Chondrocyte (in vitro differentiated cells): ENCODE measurements at regions not wholly inside any gene's neighbourhood (a gene's known extent, or its start where the extent isn't known, plus 50 kb on each side); places are given as distances from the start of the nearest gene placed in this dataset.

Source experiments
- DNase-seq: peaks from one replicate; pipeline ENCODE4 v3.0.0; 2021; ENCODE audit warnings: mixed read lengths, low spot score
- H3K27ac Mint-ChIP-seq: one replicate; pipeline ENCODE4 v1.8.0; 2021; ENCODE audit warnings: mild to moderate bottlenecking, moderate library complexity, mixed read lengths; ENCODE audit not compliant: unreplicated experiment
- H3K27me3 Mint-ChIP-seq: 2 replicates; pipeline ENCODE4 v1.8.0; 2021; ENCODE audit warnings: low read depth, mixed read lengths
- H3K36me3 Mint-ChIP-seq: 2 replicates; pipeline ENCODE4 v1.8.0; 2021; ENCODE audit warnings: low read depth, mixed read lengths
- H3K4me1 Mint-ChIP-seq: 2 replicates; pipeline ENCODE4 v1.8.0; 2021; ENCODE audit warnings: low read depth, mild to moderate bottlenecking, mixed read lengths
- H3K4me3 Mint-ChIP-seq: one replicate; pipeline ENCODE4 v1.8.0; 2021; ENCODE audit warnings: mild to moderate bottlenecking, moderate library complexity, mixed read lengths; ENCODE audit not compliant: unreplicated experiment
- H3K9me3 Mint-ChIP-seq: 2 replicates; pipeline ENCODE4 v1.8.0; 2021; ENCODE audit warnings: low read depth, mixed read lengths
- TF ChIP-seq, protein P1 (sequence below): fragments of 200-600 bp; sonication (generic); IDR thresholded peaks from 2 replicates; pipeline ENCODE4 v1.5.0; 2021; ENCODE audit warnings: antibody characterized with exemption, mild to moderate bottlenecking, moderate library complexity

DNA sequence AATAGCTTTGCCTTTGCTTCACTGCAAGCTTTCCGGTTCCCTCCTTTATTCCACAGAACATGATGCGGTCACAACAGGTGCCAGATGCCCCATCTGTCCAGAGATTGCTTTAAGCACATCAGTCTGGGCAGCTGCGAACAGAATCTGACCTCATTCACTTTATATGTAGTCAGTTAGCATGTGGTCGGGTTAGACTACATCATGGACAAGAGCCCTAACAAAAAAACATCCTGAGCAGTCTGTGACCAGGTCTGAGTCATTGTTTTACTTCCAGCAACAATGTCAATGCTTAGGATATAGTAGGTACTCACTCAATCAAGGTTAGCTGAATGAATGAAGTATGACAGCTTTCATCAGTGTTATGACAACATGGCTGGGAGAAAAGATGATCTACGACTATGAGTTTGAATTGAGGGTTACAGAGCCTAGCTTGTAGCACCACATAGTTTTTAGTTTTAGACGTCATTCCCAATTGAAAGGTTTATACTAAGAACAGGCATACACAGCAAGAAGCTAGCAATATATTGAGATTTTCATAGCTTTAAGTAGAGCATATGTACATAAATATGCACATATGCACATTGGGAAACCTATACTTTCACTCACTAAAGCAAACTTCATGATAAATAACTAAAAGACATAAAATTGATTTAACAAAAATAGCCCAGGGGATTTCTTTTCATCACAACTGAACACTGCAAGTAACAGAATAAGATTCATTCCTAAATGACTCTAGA, 64.2 kb upstream of the TMCC3 start:
- Mint-ChIP-seq H3K9me3 (no peaks in the 10 kb centered on the region), H3K4me1 (peaks cover 13% of the 10 kb centered on the region), H3K36me3 (no peaks in the 10 kb centered on the region), H3K4me3 (no peak overlapping the region), H3K27me3 (peaks cover 1% of the 10 kb centered on the region), H3K27ac (no peak overlapping the region)
- no peak for DNase-seq
- TF ChIP-seq, protein P1, sequence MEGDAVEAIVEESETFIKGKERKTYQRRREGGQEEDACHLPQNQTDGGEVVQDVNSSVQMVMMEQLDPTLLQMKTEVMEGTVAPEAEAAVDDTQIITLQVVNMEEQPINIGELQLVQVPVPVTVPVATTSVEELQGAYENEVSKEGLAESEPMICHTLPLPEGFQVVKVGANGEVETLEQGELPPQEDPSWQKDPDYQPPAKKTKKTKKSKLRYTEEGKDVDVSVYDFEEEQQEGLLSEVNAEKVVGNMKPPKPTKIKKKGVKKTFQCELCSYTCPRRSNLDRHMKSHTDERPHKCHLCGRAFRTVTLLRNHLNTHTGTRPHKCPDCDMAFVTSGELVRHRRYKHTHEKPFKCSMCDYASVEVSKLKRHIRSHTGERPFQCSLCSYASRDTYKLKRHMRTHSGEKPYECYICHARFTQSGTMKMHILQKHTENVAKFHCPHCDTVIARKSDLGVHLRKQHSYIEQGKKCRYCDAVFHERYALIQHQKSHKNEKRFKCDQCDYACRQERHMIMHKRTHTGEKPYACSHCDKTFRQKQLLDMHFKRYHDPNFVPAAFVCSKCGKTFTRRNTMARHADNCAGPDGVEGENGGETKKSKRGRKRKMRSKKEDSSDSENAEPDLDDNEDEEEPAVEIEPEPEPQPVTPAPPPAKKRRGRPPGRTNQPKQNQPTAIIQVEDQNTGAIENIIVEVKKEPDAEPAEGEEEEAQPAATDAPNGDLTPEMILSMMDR, result no peak

DNA sequence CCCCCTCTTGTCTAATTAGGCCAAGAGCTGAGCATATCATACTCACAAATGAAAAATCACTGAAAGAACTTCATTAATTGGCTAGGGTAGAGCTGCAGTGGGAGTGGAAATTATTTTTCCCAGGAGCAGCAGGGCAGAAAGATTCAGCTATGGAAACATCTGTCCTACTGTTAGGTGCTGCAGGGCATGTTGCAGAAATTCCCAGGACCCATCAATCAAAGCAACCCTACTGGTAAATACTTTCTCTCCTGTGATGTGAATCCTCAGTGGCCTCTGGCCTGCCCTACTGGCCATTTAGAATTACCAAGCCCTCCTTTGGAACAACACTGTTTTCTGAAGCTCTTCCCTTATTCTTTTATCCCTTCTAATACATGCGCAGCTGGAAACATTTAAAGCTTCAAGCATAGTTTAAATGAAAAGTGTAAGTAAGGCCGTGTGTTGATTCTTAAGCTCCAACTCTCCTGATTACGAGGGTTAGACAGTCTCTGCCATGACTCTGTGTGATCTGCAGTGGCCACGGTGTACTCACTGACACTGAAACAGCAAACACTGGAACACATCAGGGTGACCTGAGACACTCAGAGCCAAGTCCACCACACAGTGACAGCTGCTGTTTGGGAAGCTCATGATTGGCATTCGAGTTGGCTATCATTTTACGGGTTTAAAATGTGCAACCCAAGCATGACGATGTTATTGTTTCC, 62.6 kb upstream of the TMCC3 start:
- H3K27me3 Mint-ChIP-seq, result peaks cover 2% of the 10 kb centered on the region

DNA sequence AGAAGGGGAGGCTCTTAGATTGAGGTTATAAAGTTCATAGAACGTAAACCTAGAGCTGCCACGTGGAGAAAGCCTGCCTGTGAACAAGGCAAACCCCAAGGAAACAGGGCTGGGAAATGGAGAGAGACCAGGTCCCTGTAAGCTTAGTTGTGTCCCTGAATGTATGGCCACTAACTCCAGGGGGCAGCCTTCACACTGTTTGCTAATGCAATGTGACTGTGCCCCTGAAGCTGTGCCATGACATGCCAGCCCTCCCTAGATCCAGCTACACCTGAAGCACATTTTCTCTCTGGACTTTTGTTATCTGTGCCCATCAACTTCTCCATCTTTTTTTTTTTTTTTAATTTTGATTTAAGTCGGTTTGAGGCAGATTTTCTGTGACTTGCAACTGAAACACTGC, 60.6 kb upstream of the TMCC3 start:
- no peaks in the 10 kb centered on the region for H3K9me3 Mint-ChIP-seq

More for the DNA sequence above, 62.6 kb upstream of the TMCC3 start:
- TF ChIP-seq, protein P1, result no peak
- no peak overlapping the region for H3K27ac Mint-ChIP-seq
- peaks cover 14% of the 10 kb centered on the region for H3K4me1 Mint-ChIP-seq
- no peaks in the 10 kb centered on the region for H3K36me3 Mint-ChIP-seq
- no peaks in the 10 kb centered on the region for H3K9me3 Mint-ChIP-seq
- no peak overlapping the region for H3K4me3 Mint-ChIP-seq
- no peak for DNase-seq

DNA sequence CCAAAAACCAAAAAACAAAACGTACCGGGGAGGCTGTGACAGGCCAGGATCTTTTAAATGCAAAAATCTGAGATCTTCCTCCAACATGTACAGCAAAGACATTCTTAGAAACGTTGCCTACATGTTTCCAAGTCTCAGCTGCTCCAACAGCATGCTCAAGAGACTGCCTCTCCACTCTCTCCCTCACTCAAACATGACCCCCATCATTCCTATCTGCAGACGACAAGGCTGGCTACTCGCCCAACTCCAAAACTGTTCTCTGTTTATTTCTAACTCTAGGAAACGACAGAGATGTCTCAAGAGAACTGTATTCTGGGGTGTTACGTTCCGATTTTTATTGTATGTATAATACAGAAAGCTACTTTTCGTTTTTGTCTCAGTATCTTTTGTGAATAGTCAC, 57.5 kb upstream of the TMCC3 start:
- Mint-ChIP-seq H3K27me3 (peaks cover 3% of the 10 kb centered on the region), H3K36me3 (no peaks in the 10 kb centered on the region), H3K4me3 (no peak overlapping the region), H3K4me1 (peaks cover 29% of the 10 kb centered on the region), H3K9me3 (no peaks in the 10 kb centered on the region), H3K27ac (peak overlapping the region; percentile 14)
- DNase-seq, result no peak
- TF ChIP-seq, protein P1, result no peak

More for the DNA sequence above, 60.6 kb upstream of the TMCC3 start:
- DNase-seq, result no peak
- H3K36me3 Mint-ChIP-seq, result no peaks in the 10 kb centered on the region
- H3K4me1 Mint-ChIP-seq, result peaks cover 12% of the 10 kb centered on the region
- no peak overlapping the region for H3K4me3 Mint-ChIP-seq
- TF ChIP-seq, protein P1, result peak; percentile 67
- no peak overlapping the region for H3K27ac Mint-ChIP-seq
- peaks cover 2% of the 10 kb centered on the region for H3K27me3 Mint-ChIP-seq

DNA sequence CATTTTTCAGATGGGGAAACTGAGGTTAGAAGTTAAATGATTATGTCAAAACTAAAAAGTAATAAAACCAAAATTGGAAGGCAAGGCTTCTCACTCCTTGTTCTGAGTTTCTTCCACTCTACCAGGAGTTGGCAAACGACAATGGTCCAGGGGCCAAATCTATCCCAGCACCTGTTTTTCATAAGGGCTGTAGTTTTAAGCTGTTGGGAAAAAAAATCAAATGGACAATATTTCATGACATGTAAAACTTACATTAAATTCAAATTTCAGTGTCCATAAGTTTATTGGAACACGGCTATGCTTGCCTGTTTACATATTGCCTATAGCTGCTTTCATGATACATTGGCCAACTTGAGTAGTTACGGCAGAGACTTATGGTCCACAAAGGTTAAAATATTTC, 56.7 kb upstream of the TMCC3 start:
- Mint-ChIP-seq H3K9me3 (no peaks in the 10 kb centered on the region), H3K27me3 (peaks cover 3% of the 10 kb centered on the region), H3K4me3 (no peak overlapping the region), H3K27ac (no peak overlapping the region), H3K36me3 (no peaks in the 10 kb centered on the region), H3K4me1 (peaks cover 29% of the 10 kb centered on the region)
- TF ChIP-seq, protein P1, result no peak
- no peak for DNase-seq
